Upper lobe of left lung (tissue), 6 donors: ENCODE measurements at regions not wholly inside any gene's neighbourhood (a gene's known extent, or its start where the extent isn't known, plus 50 kb on each side); places are given as distances from the start of the nearest gene placed in this dataset.

Experiments used
- ATAC-seq, 2 donors: fragments of 200-7000 bp; cut with Tn5 transposase; one replicate each; pipeline ENCODE4 v1.9.1; 2022; ENCODE audit warnings: mild to moderate bottlenecking in 2 of 2, moderate library complexity in 2 of 2; ENCODE audit not compliant: low FRiP score in 2 of 2
- DNase-seq, 2 donors: peaks; one replicate each; pipeline ENCODE4 v3.0.0-alpha.2; 2019 to 2020
- H3K27ac ChIP-seq, 4 donors: fragments of 200-600 bp; sonication (generic); one replicate each; pipeline ENCODE4 v1.5.1; 2016 to 2019
- H3K27me3 ChIP-seq, 4 donors: fragments of 200-600 bp; sonication (generic); one replicate each; pipeline ENCODE4 v1.5.1; 2017 to 2019
- H3K36me3 ChIP-seq, 4 donors: fragments of 200-600 bp; sonication (generic); one replicate each; pipeline ENCODE4 v1.5.1; 2016 to 2019
- H3K4me1 ChIP-seq, 4 donors: fragments of 200-600 bp; sonication (generic); one replicate each; pipeline ENCODE4 v1.5.1; 2018 to 2019
- H3K4me3 ChIP-seq, 4 donors: fragments of 200-600 bp; sonication (generic); one replicate each; pipeline ENCODE4 v1.5.1; 2017 to 2019; ENCODE audit warnings: mild to moderate bottlenecking in 2 of 4, moderate library complexity in 1 of 4
- H3K9me3 ChIP-seq, 4 donors: fragments of 200-600 bp; sonication (generic); one replicate each; pipeline ENCODE4 v1.5.1; 2018 to 2019
- CTCF ChIP-seq, 6 experiments: fragments of 450-650 bp in 4 of 6; fragments of 200-600 bp in 2 of 6; sonication (generic) in 2 of 6; IDR thresholded peaks; one replicate each; pipeline ENCODE4 v1.5.1; 2016 to 2019; ENCODE audit warnings: antibody characterized with exemption in 6 of 6
- EP300 ChIP-seq, 4 donors: sonication (generic); formaldehyde crosslinking; IDR thresholded peaks; one replicate each; pipeline ENCODE4 v1.5.1; 2017; ENCODE audit warnings: antibody characterized with exemption in 4 of 4, control low read depth in 2 of 4
- POLR2A ChIP-seq, 4 donors: fragments of 450-650 bp; IDR thresholded peaks; one replicate each; pipeline ENCODE4 v1.5.1; 2016 to 2017; ENCODE audit warnings: antibody characterized with exemption in 4 of 4, mild to moderate bottlenecking in 2 of 4
- POLR2AphosphoS5 ChIP-seq, 2 donors: sonication (generic); formaldehyde crosslinking; IDR thresholded peaks; one replicate each; pipeline ENCODE4 v1.5.1; 2017; ENCODE audit warnings: antibody characterized with exemption in 2 of 2
- WGBS, 2 donors: methylation state at CpG; one replicate each; pipeline ENCODE4 v1.1.5; 2017 to 2018; 5-methylcytosine and 5-hydroxymethylcytosine counted together
- donor health status: DM: no; HTN: no; CAD: no; lungs with moderate emphysema.
- donor health status: DM: no; HTN: yes; CAD: no; lungs with severe emphysema.

DNA sequence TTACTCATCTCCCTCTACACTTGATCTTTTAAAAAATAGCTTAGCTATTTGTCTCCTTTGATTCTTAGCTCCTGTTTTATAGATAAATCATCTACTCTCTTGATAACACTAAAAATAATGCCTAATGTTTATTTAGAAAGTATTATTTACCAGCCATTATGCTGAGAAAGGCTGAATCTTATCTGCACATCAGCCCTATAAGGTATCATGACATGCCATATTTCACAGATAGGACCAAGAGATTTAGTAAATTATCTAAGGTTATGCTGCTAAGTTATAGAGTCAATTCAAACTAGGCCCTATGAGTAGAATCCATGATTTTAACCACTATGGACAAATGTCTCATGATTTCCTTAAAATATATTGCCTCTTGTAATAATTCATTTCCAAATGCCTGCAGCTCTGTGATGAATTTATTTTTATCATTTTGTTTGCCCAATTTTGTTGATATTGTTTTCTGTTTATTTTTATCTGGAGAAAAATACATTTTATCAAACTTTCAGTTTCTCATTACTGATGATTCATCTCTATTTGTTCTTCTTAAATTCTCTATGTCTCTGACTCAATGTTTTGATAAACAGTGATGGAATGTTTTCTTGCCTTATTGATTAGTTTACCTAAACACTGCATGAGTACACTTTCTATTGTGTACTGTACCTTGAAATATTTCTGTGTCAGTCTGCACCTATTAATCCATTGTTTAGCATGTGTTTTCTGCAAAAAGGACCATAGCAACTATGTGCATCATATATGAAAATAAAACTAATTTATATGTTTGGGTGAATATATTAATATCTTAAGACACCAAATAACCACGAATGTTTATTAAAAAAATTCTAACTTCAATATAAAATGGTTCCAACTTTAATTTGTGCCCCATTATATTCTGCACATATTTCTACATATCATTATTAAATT, 300.8 kb downstream of the CDH9 start:
- Histone ChIP-seq H3K4me3 (no peak overlapping the region), H3K36me3 (no peaks in the 10 kb centered on the region), H3K9me3 (no peaks in the 10 kb centered on the region), H3K4me1 (no peaks in the 10 kb centered on the region), H3K27me3 (no peaks in the 10 kb centered on the region), H3K27ac (no peak overlapping the region)
- no peak for TF ChIP-seq EP300 (IDR thresholded peaks at IDR 0.05)
- TF ChIP-seq POLR2AphosphoS5 (IDR thresholded peaks at IDR 0.05) = no peak
- TF ChIP-seq CTCF (IDR thresholded peaks at IDR 0.05) = no peak
- TF ChIP-seq POLR2A (IDR thresholded peaks at IDR 0.05) = no peak
- DNase-seq (no peak), ATAC-seq (no peak)
- WGBS, 2 donors = 64 to 65% methylated on average over 1 of the region's 1 CpG

DNA sequence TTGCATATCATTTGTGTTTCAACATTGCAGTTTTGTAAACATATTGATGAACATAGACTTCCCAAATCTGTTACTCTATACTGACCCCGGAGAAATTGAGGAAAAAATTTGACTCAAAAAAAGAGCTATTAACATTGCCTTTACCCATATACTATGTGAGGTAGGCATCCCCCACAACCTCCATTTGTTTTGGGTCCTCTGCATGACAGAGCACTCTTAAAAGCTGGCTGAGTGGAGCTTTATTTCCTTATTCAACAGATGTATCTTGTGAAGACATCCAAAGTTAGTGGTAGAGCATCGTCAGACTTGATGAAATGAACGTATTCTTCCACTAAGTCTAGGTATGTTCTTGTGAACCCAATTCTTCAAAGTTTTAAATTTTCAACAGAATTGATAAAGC, 310.5 kb downstream of the CDH9 start:
- no peak for TF ChIP-seq EP300 (IDR thresholded peaks at IDR 0.05)
- TF ChIP-seq POLR2AphosphoS5 (IDR thresholded peaks at IDR 0.05) = no peak
- TF ChIP-seq POLR2A (IDR thresholded peaks at IDR 0.05) = no peak
- TF ChIP-seq CTCF (IDR thresholded peaks at IDR 0.05) = no peak
- 74 to 82% methylated on average over 3 of the region's 3 CpGs for WGBS, 2 donors
- H3K36me3 ChIP-seq = no peaks in the 10 kb centered on the region
- ATAC-seq = no peak
- H3K4me3 ChIP-seq = no peak overlapping the region
- H3K27ac ChIP-seq = no peak overlapping the region
- no peak for DNase-seq
- H3K27me3 ChIP-seq = no peaks in the 10 kb centered on the region
- no peaks in the 10 kb centered on the region for H3K9me3 ChIP-seq
- no peaks in the 10 kb centered on the region for H3K4me1 ChIP-seq

DNA sequence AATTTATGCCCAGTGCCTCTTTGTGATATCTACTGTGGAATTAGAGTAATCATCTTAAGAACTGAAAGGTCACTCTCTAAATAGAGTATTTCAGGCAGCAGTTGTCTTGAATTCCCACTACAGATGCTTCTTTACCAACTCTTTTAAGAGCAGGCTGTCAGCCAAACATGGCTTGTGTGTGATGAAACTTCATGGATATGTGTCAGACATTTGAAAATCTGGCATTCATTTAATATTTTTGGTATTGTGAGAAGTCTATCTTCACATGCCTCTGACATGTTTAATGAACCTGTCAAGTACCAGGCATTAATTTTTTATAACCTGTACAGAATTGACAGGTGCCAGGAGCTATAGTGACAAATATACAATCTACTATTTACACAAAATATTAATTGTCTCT, 318.6 kb downstream of the CDH9 start:
- peaks cover 0 to 5% (median 0%) of the 10 kb centered on the region in 4 donors for H3K9me3 ChIP-seq
- TF ChIP-seq EP300 (IDR thresholded peaks at IDR 0.05) = no peak
- TF ChIP-seq CTCF (IDR thresholded peaks at IDR 0.05) = no peak
- TF ChIP-seq POLR2AphosphoS5 (IDR thresholded peaks at IDR 0.05) = no peak
- no peak for TF ChIP-seq POLR2A (IDR thresholded peaks at IDR 0.05)
- H3K27ac ChIP-seq = no peak overlapping the region
- DNase-seq = no peak
- no peaks in the 10 kb centered on the region for H3K4me1 ChIP-seq
- no peaks in the 10 kb centered on the region for H3K27me3 ChIP-seq
- ATAC-seq = no peak
- no peak overlapping the region for H3K4me3 ChIP-seq
- no peaks in the 10 kb centered on the region for H3K36me3 ChIP-seq

- H3K4me1 ChIP-seq = no peaks in the 10 kb centered on the region
- no peaks in the 10 kb centered on the region for H3K9me3 ChIP-seq
- H3K27me3 ChIP-seq = no peaks in the 10 kb centered on the region
- TF ChIP-seq POLR2AphosphoS5 (IDR thresholded peaks at IDR 0.05) (no peak), CTCF (IDR thresholded peaks at IDR 0.05) (peak in 2 of 6 experiments; percentile 9 to 24)
- no peak for ATAC-seq
- H3K4me3 ChIP-seq = no peak overlapping the region
- WGBS, 2 donors = 54 to 56% methylated on average over 2 of the region's 2 CpGs
- no peak overlapping the region for H3K27ac ChIP-seq
- no peak for DNase-seq
- H3K36me3 ChIP-seq = no peaks in the 10 kb centered on the region
Measured at GRCh38 chr5:26700759-26701384, 337.5 kb downstream of the CDH9 start.
